HG03175 (cell line): ENCODE measurements at regions not wholly inside any gene's neighbourhood (a gene's known extent, or its start where the extent isn't known, plus 50 kb on each side); places are given as distances from the start of the nearest gene placed in this dataset.

ENCODE experiments used
- ATAC-seq: cut with Tn5 transposase; IDR thresholded peaks from one replicate; pipeline ENCODE4 v1.9.1; 2021; ENCODE audit warnings: mild to moderate bottlenecking, moderate library complexity; ENCODE audit not compliant: unreplicated experiment

DNA sequence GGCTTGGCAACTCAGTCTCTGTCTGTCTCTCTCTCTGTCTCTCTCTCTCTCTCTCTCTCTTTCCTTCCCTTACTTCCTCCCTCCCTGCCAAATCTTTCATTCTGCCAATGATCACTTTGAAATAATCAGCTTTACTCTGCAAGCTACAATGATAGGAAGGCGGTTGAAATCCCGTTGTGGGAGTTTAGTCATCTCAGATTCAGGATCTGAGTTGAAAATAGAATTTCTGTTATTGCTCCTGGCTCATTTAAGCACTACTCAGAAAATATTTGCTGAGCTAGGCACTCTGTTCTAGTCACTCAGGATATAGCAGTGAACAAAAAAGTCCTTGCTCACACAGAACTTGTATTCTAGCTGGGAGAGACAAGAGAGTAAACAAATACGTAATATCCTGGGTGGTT lies 56.3 kb upstream of the DCTD start:
- ATAC-seq: no peak

DNA sequence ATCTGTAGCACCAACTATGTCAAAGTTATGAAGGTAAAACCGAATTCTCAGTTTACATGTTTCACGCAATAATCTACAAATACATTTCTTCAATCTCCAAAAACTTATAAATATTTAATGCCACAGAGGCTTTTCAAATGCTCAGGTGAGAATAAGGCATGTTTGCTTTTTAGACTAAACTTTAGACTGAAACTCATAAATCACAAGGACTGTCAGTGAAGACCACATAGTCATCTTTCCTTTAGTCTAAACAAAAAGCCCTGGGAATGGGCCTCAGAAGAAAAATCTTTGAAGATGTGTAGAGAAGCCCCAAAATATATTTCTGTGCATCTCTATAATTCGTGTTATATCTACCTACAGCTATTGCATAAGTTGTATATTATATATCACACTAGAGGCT lies 54.5 kb upstream of the DCTD start:
- ATAC-seq: no peak

DNA sequence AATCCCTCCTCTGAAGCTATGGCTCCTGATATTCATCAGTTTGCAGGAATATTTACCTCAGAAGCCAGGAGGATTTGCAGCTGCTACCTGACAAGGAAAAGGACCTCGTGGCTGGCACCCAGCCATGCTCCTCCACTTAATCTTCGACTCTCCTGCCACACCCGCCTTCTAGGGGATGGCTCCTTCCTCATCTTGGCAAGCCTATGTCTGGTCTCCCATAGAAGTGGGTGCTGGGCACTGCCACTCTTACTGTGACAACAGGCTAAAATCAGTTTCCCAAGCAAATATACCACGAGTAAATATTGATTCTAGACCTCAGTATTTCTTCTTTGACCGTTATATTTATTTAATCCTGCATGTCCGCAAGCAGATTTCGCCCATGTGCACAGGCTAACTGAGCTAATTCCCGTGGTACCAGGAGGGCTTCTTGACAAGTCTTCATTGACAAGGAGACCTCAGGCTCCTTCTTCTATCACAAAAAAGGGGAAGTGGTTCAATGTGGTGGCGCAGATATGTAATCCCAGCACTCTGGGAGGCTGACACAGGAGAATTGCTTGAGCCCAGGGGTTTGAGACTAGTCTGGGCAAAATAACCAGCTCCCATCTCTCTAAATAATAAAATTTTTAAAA lies 52.6 kb upstream of the DCTD start:
- no peak for ATAC-seq

DNA sequence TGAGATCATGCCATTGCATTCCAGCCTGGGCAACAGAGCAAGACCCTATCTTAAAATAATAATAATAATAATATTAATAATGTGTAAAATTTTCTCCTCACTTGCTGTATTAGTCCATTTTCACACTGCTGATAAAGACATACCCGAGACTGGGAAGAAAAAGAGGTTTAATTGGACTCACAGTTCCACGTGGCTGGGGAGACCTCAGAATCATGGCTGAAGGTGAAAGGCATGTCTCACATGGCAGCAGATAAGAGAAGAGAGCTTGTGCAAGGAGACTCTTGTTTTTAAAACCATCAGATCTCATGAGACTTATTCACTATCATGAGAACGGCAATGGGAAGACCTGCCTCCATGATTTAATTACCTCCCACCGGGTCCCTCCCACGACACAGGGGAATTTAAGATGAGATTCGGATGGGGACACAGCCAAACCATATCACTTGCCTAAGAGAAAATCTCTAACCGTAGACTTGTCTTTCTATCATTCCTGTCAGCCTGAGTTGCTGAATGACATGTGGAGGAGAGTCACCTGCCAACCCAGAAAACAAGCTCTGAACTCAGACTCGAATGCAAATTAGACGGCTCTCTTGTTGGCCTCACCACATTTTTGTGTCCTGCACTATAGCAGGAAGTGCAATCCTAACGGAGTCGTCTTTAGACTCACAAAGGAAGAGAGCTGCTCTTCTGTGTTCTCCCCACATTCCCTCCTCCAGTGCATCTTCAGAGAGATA lies 51.9 kb upstream of the DCTD start:
- no peak for ATAC-seq

GRCh38 chr4:182967403-182967802 lies 50.2 kb upstream of the DCTD start:
- ATAC-seq: no peak
